A673 (cell line): ENCODE measurements at regions not wholly inside any gene's neighbourhood (a gene's known extent, or its start where the extent isn't known, plus 50 kb on each side); places are given as distances from the start of the nearest gene placed in this dataset.

ENCODE experiments used
- EZH2 ChIP-seq: fragments of 200-600 bp; sonication (generic); IDR thresholded peaks from 2 replicates; pipeline ENCODE4 v1.6.1; 2017; ENCODE audit warnings: borderline replicate concordance, low read depth, mild to moderate bottlenecking, mixed read lengths, antibody characterized with exemption, low read length; ENCODE audit not compliant: poor library complexity, severe bottlenecking
- TF ChIP-seq, protein P1 (sequence below): fragments of 300-800, 200-600 bp; sonication (generic); conservative IDR thresholded peaks from 2 replicates; pipeline ENCODE4 v1.5.1; 2017; ENCODE audit warnings: low read depth, mild to moderate bottlenecking, antibody characterized with exemption, low read length, moderate library complexity, mixed read lengths

DNA sequence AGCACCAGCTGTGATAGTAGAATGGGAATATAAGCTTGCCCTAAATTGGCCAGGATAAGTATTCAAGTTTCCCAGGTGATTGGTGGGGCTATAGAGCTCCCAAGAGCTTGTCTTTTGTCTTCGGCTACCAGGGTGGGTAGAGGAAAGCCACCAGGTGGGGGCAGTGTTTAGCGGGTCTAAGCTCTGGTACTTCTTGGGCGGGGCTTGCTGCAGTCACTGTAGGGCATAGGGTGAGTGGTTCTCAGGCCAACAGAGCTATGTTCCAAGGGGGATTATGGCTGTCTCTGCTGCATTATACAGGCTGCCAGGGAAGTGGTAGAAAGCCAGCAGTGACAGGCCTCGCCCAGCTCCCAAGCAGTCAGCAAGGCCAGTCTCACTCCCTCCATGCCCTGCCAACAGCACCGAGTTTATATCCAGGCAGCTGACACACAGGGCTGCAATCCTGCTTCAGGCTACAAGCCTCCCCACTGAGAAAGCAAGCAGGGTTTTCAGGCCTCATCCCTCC, 110.7 kb downstream of the ZNF467 start:
- TF ChIP-seq, protein P1, sequence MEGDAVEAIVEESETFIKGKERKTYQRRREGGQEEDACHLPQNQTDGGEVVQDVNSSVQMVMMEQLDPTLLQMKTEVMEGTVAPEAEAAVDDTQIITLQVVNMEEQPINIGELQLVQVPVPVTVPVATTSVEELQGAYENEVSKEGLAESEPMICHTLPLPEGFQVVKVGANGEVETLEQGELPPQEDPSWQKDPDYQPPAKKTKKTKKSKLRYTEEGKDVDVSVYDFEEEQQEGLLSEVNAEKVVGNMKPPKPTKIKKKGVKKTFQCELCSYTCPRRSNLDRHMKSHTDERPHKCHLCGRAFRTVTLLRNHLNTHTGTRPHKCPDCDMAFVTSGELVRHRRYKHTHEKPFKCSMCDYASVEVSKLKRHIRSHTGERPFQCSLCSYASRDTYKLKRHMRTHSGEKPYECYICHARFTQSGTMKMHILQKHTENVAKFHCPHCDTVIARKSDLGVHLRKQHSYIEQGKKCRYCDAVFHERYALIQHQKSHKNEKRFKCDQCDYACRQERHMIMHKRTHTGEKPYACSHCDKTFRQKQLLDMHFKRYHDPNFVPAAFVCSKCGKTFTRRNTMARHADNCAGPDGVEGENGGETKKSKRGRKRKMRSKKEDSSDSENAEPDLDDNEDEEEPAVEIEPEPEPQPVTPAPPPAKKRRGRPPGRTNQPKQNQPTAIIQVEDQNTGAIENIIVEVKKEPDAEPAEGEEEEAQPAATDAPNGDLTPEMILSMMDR = peak; percentile 80
- TF ChIP-seq EZH2 = no peak
